K562 (cell line): ENCODE measurements at regions not wholly inside any gene's neighbourhood (a gene's known extent, or its start where the extent isn't known, plus 50 kb on each side); places are given as distances from the start of the nearest gene placed in this dataset.

Experiments used
- EP300 ChIP-seq: IDR thresholded peaks from 2 replicates; pipeline ENCODE4 v1.6.1; 2012; ENCODE audit warnings: low read length, improper control_type of control experiment
- ETV6 ChIP-seq, 3 experiments: fragments of 150-350 bp in 1 of 3; sonication (generic) in 1 of 3; formaldehyde crosslinking in 1 of 3; IDR thresholded peaks; 2 replicates each; pipeline versions ENCODE4 v1.6.1 to v1.8.0; 2014 to 2022; ENCODE audit warnings: borderline replicate concordance in 2 of 3, low read depth in 2 of 3, antibody characterized with exemption in 1 of 3, low read length in 1 of 3, mild to moderate bottlenecking in 1 of 3, missing genetic modification reagents in 1 of 3
- FOXM1 ChIP-seq, 2 experiments: fragments of 450-650 bp in 1 of 2; sonication (generic) in 1 of 2; formaldehyde crosslinking in 1 of 2; IDR thresholded peaks; 2 replicates each; pipeline versions ENCODE4 v1.6.1 to v1.9.0; 2017 to 2022; ENCODE audit warnings: low read depth in 2 of 2, mild to moderate bottlenecking in 2 of 2, missing genetic modification reagents in 1 of 2, moderate library complexity in 1 of 2
- MAFF ChIP-seq: IDR thresholded peaks from 2 replicates; pipeline ENCODE4 v1.6.1; 2012; ENCODE audit warnings: low read length, improper control_type of control experiment
- NFIC ChIP-seq: fragments of 450-650 bp; IDR thresholded peaks from 2 replicates; pipeline ENCODE4 v1.6.1; 2017; ENCODE audit warnings: mild to moderate bottlenecking, inconsistent platforms
- PHF8 ChIP-seq: fragments of 200-600 bp; sonication (generic); IDR thresholded peaks from 2 replicates; pipeline ENCODE4 v1.6.1; 2012; ENCODE audit warnings: mixed run types, mild to moderate bottlenecking, inconsistent platforms, low read length, moderate library complexity, borderline replicate concordance
- POLR2AphosphoS5 ChIP-seq: IDR thresholded peaks from 2 replicates; pipeline ENCODE4 v1.6.1; 2011; ENCODE audit warnings: mild to moderate bottlenecking, low read depth, low read length, moderate library complexity; ENCODE audit not compliant: control insufficient read depth, insufficient read depth
- SIN3A ChIP-seq, 2 experiments: fragments of 150-350 bp in 1 of 2; IDR thresholded peaks; 2 replicates each; pipeline ENCODE4 v1.6.1; 2011 to 2016; ENCODE audit warnings: borderline replicate concordance in 2 of 2, low read depth in 2 of 2, low read length in 2 of 2, mild to moderate bottlenecking in 2 of 2, moderate library complexity in 2 of 2; ENCODE audit not compliant: control insufficient read depth in 1 of 2
- TF ChIP-seq, protein P1 (sequence below): sonication (generic); formaldehyde crosslinking; IDR thresholded peaks from 2 replicates; pipeline ENCODE4 v1.8.1; 2023; ENCODE audit warnings: mild to moderate bottlenecking, missing genetic modification reagents
- TF ChIP-seq, protein P2 (sequence below): IDR thresholded peaks from 2 replicates; pipeline ENCODE4 v1.6.1; 2011; ENCODE audit warnings: borderline replicate concordance, low read depth, mild to moderate bottlenecking, moderate library complexity, low read length; ENCODE audit not compliant: insufficient read depth, poor library complexity, severe bottlenecking
- TF ChIP-seq, protein P3 (sequence below), 3 experiments: IDR thresholded peaks in 2 of 3; conservative IDR thresholded peaks in 1 of 3; 2 replicates each; pipeline ENCODE4 v1.5.1; 2011 to 2012; ENCODE audit warnings: low read length in 3 of 3, mild to moderate bottlenecking in 3 of 3, control low read depth in 2 of 3, improper control_type of control experiment in 1 of 3, inconsistent platforms in 1 of 3, low read depth in 1 of 3, mixed read lengths in 1 of 3, moderate library complexity in 1 of 3; ENCODE audit not compliant: insufficient read depth in 2 of 3

GRCh38 chr7:16951483-16952080 lies 69.8 kb upstream of the AGR3 start:
- TF ChIP-seq ETV6 (IDR thresholded peaks at IDR 0.05; ENCODE audit: borderline replicate concordance in 1 of 2, low read depth in 2 of 2, low read length in 1 of 2) (no peak), ETV6 (CRISPR knock-in tag; IDR thresholded peaks at IDR 0.05; ENCODE audit: borderline replicate concordance) (no peak), FOXM1 (IDR thresholded peaks at IDR 0.05; ENCODE audit: low read depth) (no peak), FOXM1 (CRISPR knock-in tag; IDR thresholded peaks at IDR 0.05; ENCODE audit: low read depth) (no peak), PHF8 (no peak), SIN3A (IDR thresholded peaks at IDR 0.05; ENCODE audit: borderline replicate concordance in 2 of 2, control insufficient read depth in 1 of 2, low read depth in 2 of 2, low read length in 2 of 2) (no peak), EP300 (no peak), MAFF (no peak), POLR2AphosphoS5 (no peak), NFIC (no peak)
- TF ChIP-seq, protein P1, sequence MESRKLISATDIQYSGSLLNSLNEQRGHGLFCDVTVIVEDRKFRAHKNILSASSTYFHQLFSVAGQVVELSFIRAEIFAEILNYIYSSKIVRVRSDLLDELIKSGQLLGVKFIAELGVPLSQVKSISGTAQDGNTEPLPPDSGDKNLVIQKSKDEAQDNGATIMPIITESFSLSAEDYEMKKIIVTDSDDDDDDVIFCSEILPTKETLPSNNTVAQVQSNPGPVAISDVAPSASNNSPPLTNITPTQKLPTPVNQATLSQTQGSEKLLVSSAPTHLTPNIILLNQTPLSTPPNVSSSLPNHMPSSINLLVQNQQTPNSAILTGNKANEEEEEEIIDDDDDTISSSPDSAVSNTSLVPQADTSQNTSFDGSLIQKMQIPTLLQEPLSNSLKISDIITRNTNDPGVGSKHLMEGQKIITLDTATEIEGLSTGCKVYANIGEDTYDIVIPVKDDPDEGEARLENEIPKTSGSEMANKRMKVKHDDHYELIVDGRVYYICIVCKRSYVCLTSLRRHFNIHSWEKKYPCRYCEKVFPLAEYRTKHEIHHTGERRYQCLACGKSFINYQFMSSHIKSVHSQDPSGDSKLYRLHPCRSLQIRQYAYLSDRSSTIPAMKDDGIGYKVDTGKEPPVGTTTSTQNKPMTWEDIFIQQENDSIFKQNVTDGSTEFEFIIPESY: no peak
- TF ChIP-seq, protein P2, sequence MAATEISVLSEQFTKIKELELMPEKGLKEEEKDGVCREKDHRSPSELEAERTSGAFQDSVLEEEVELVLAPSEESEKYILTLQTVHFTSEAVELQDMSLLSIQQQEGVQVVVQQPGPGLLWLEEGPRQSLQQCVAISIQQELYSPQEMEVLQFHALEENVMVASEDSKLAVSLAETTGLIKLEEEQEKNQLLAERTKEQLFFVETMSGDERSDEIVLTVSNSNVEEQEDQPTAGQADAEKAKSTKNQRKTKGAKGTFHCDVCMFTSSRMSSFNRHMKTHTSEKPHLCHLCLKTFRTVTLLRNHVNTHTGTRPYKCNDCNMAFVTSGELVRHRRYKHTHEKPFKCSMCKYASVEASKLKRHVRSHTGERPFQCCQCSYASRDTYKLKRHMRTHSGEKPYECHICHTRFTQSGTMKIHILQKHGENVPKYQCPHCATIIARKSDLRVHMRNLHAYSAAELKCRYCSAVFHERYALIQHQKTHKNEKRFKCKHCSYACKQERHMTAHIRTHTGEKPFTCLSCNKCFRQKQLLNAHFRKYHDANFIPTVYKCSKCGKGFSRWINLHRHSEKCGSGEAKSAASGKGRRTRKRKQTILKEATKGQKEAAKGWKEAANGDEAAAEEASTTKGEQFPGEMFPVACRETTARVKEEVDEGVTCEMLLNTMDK: no peak
- TF ChIP-seq, protein P3, sequence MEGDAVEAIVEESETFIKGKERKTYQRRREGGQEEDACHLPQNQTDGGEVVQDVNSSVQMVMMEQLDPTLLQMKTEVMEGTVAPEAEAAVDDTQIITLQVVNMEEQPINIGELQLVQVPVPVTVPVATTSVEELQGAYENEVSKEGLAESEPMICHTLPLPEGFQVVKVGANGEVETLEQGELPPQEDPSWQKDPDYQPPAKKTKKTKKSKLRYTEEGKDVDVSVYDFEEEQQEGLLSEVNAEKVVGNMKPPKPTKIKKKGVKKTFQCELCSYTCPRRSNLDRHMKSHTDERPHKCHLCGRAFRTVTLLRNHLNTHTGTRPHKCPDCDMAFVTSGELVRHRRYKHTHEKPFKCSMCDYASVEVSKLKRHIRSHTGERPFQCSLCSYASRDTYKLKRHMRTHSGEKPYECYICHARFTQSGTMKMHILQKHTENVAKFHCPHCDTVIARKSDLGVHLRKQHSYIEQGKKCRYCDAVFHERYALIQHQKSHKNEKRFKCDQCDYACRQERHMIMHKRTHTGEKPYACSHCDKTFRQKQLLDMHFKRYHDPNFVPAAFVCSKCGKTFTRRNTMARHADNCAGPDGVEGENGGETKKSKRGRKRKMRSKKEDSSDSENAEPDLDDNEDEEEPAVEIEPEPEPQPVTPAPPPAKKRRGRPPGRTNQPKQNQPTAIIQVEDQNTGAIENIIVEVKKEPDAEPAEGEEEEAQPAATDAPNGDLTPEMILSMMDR (IDR thresholded peaks at IDR 0.05 in 2 of 3, conservative IDR thresholded peaks at IDR 0.05 in 1 of 3; ENCODE audit: insufficient read depth in 2 of 3, low read depth in 1 of 3, low read length in 3 of 3): no peak
